ENCODE measurements at regions not wholly inside any gene's neighbourhood (a gene's known extent, or its start where the extent isn't known, plus 50 kb on each side); places are given as distances from the start of the nearest gene placed in this dataset.

- TF ChIP-seq, protein P1, sequence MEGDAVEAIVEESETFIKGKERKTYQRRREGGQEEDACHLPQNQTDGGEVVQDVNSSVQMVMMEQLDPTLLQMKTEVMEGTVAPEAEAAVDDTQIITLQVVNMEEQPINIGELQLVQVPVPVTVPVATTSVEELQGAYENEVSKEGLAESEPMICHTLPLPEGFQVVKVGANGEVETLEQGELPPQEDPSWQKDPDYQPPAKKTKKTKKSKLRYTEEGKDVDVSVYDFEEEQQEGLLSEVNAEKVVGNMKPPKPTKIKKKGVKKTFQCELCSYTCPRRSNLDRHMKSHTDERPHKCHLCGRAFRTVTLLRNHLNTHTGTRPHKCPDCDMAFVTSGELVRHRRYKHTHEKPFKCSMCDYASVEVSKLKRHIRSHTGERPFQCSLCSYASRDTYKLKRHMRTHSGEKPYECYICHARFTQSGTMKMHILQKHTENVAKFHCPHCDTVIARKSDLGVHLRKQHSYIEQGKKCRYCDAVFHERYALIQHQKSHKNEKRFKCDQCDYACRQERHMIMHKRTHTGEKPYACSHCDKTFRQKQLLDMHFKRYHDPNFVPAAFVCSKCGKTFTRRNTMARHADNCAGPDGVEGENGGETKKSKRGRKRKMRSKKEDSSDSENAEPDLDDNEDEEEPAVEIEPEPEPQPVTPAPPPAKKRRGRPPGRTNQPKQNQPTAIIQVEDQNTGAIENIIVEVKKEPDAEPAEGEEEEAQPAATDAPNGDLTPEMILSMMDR (IDR thresholded peaks at IDR 0.05) = no peak
- TF ChIP-seq POLR2A (IDR thresholded peaks at IDR 0.05) = no peak
Observed at GRCh38 chr3:168288511-168289401, 193.0 kb upstream of the GOLIM4 start.

Measured in thyroid gland (tissue), 4 donors.